ENCODE measurements at regions not wholly inside any gene's neighbourhood (a gene's known extent, or its start where the extent isn't known, plus 50 kb on each side); places are given as distances from the start of the nearest gene placed in this dataset.

DNA sequence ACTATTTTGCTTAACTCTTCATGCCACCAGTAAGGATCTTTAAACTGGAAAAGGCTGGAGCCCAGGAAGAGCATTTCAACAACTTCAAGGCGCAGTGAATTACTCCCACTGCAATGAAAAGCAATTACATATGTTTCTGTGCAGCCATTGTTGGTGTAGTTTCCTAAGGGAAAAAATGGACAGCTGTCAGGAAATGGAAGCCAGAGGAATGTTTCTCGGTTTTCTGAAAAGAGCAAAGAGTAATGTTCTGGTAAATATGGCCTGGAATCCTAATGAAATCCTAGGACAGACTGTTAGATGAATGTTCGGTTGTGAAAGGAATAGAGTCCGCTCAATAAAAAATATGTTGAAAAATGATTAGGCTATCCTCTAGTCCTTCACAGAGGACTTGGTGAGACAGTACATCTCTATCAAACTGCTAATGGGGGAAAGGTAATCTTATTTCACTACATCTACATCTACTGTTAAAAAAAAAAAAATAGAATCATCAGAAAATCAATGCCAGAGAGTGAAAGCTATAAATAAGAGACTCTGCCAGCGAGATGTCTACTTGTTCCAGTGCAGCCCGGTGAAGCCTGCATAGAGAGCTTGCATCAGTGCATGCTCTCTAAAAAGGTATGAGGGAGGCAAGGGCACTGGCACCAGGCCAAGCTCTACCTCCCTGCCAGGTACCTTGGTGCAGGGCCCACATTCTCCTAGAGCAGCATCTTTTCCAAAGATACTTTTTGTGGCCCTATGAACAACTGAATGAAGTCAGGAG lies 68.2 kb upstream of the TJP1 start:
- Histone ChIP-seq H3K4me1 (no peaks in the 10 kb centered on the region), H3K36me3 (ENCODE audit: control insufficient read depth, insufficient read depth, low read length) (no peaks in the 10 kb centered on the region), H3K4me3 (ENCODE audit: low read depth, low read length) (no peak overlapping the region), H3K9me3 (no peaks in the 10 kb centered on the region; the same call in 1 of the 2 replicates), H3K27me3 (replicated peaks; ENCODE audit: control insufficient read depth, insufficient read depth, low read length) (no peaks in the 10 kb centered on the region)
- H3K4me1 Mint-ChIP-seq (ENCODE audit: low read depth, unreplicated experiment): peaks cover 7% of the 10 kb centered on the region
- no peak for DNase-seq
- peaks cover 9% of the 10 kb centered on the region for H3K9me3 Mint-ChIP-seq (ENCODE audit: unreplicated experiment)
- H3K36me3 Mint-ChIP-seq (ENCODE audit: insufficient read depth, unreplicated experiment): no peaks in the 10 kb centered on the region
- TF ChIP-seq, protein P1, sequence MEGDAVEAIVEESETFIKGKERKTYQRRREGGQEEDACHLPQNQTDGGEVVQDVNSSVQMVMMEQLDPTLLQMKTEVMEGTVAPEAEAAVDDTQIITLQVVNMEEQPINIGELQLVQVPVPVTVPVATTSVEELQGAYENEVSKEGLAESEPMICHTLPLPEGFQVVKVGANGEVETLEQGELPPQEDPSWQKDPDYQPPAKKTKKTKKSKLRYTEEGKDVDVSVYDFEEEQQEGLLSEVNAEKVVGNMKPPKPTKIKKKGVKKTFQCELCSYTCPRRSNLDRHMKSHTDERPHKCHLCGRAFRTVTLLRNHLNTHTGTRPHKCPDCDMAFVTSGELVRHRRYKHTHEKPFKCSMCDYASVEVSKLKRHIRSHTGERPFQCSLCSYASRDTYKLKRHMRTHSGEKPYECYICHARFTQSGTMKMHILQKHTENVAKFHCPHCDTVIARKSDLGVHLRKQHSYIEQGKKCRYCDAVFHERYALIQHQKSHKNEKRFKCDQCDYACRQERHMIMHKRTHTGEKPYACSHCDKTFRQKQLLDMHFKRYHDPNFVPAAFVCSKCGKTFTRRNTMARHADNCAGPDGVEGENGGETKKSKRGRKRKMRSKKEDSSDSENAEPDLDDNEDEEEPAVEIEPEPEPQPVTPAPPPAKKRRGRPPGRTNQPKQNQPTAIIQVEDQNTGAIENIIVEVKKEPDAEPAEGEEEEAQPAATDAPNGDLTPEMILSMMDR (IDR thresholded peaks at IDR 0.05; ENCODE audit: insufficient read depth in 1 of 2, low read depth in 1 of 2, low read length in 1 of 2, severe bottlenecking in 1 of 2, unreplicated experiment in 1 of 2): no peak
- intact Hi-C loops (cut with micrococcal nuclease; ENCODE audit: unreplicated experiment): no loop called here
- no peaks in the 10 kb centered on the region for H3K27me3 Mint-ChIP-seq (ENCODE audit: insufficient read depth, unreplicated experiment)
- no peak overlapping the region for H3K27ac Mint-ChIP-seq (ENCODE audit: unreplicated experiment)
- no peak overlapping the region for H3K4me3 Mint-ChIP-seq (ENCODE audit: unreplicated experiment)
- BruUV-seq (replicated peaks): no TSS peak
- CTCF ChIA-PET: interaction anchor here (1.3 kb wide), 1 partner anchor 35 kb away, joined by 4 read pairs; no protein-coding TSS in a partner anchor
- POLR2A ChIA-PET: interaction anchor here (0.9 kb wide), 1 partner anchor 35 kb away, joined by 4 read pairs; no protein-coding TSS in a partner anchor

DNA sequence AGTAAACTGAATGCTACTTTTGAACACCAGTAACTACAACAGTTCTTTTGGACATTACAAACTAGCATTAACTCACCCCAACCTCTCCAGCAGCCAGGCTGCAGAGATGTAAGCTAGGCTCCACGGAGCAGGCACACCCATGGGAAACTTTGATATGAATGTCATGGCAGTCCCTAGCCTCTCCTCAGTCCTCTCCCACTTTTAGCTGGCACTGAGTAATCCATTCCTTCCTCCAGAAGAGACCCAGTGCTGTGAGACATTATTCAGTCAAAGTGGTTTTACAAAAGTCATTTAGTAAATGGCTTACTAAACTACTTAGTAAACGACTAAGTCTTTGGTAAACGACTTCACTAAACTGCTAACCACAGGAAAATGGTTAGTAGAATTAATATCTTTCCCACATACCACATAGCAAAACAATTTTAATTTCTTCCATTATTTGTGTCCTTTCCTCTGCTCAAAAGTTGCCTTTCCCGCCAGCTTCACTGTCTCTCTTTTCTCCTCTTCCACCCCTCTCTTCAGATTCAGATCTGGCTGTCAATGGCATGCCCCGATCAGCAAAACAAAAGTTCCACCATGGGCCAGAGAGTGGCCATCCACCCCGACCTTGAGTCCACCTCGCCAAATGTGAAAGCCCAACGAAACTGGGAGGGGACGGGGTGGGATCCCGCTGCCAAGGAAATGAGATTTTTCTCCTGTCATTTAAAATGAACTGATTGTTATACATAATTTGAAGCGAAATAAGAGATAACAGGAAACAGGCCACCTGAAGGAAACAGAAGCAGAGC lies 67.5 kb upstream of the TJP1 start:
- H3K36me3 ChIP-seq (ENCODE audit: control insufficient read depth, insufficient read depth, low read length): no peaks in the 10 kb centered on the region
- H3K27ac Mint-ChIP-seq (ENCODE audit: unreplicated experiment): no peak overlapping the region
- H3K9me3 Mint-ChIP-seq (ENCODE audit: unreplicated experiment): peaks cover 1% of the 10 kb centered on the region
- POLR2A ChIA-PET: interaction anchor here (0.9 kb wide), 1 partner anchor 36 kb away, joined by 4 read pairs; no protein-coding TSS in a partner anchor
- intact Hi-C loops (cut with micrococcal nuclease; ENCODE audit: unreplicated experiment): no loop called here
- no peak for DNase-seq
- TF ChIP-seq, protein P1 (IDR thresholded peaks at IDR 0.05; ENCODE audit: insufficient read depth in 1 of 2, low read depth in 1 of 2, low read length in 1 of 2, severe bottlenecking in 1 of 2, unreplicated experiment in 1 of 2): no peak
- no TSS peak for BruUV-seq (replicated peaks)
- H3K4me3 Mint-ChIP-seq (ENCODE audit: unreplicated experiment): no peak overlapping the region
- peaks cover 7% of the 10 kb centered on the region for H3K4me1 Mint-ChIP-seq (ENCODE audit: low read depth, unreplicated experiment)
- H3K4me3 ChIP-seq (ENCODE audit: low read depth, low read length): no peak overlapping the region
- H3K27me3 ChIP-seq (replicated peaks; ENCODE audit: control insufficient read depth, insufficient read depth, low read length): no peaks in the 10 kb centered on the region
- no peaks in the 10 kb centered on the region for H3K27me3 Mint-ChIP-seq (ENCODE audit: insufficient read depth, unreplicated experiment)
- H3K9me3 ChIP-seq: no peaks in the 10 kb centered on the region
- no peaks in the 10 kb centered on the region for H3K4me1 ChIP-seq
- H3K36me3 Mint-ChIP-seq (ENCODE audit: insufficient read depth, unreplicated experiment): no peaks in the 10 kb centered on the region
- CTCF ChIA-PET: interaction anchor here (0.6 kb wide), 1 partner anchor 232 kb away, joined by 3 read pairs; no protein-coding TSS in a partner anchor

DNA sequence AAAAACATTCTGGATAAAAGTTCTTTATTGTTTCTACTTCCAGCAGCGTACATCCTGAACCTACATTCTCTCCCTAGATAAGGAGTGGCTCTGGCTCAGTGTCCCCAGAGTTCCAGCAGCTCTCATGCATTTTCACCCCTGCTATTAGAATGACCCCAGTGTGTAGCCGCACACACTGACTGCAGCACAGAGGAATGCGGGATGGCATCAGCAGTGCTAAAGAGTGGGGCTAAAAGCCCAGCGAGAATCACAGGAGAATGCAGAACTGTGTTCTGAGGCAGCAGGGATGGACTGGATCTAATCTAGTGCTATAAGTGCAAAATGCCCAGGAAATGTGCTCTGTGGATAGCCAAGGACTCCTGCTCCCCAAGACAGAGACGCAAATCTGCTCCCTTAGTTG lies 66.4 kb upstream of the TJP1 start:
- TF ChIP-seq, protein P1 (IDR thresholded peaks at IDR 0.05; ENCODE audit: insufficient read depth in 1 of 2, low read depth in 1 of 2, low read length in 1 of 2, severe bottlenecking in 1 of 2, unreplicated experiment in 1 of 2): no peak
- Mint-ChIP-seq H3K27me3 (ENCODE audit: insufficient read depth, unreplicated experiment) (no peaks in the 10 kb centered on the region), H3K4me3 (ENCODE audit: unreplicated experiment) (no peak overlapping the region), H3K9me3 (ENCODE audit: unreplicated experiment) (no peaks in the 10 kb centered on the region), H3K27ac (ENCODE audit: unreplicated experiment) (no peak overlapping the region), H3K4me1 (ENCODE audit: low read depth, unreplicated experiment) (peaks cover 7% of the 10 kb centered on the region), H3K36me3 (ENCODE audit: insufficient read depth, unreplicated experiment) (no peaks in the 10 kb centered on the region)
- Histone ChIP-seq H3K4me3 (ENCODE audit: low read depth, low read length) (no peak overlapping the region), H3K27me3 (replicated peaks; ENCODE audit: control insufficient read depth, insufficient read depth, low read length) (no peaks in the 10 kb centered on the region), H3K9me3 (no peaks in the 10 kb centered on the region), H3K36me3 (ENCODE audit: control insufficient read depth, insufficient read depth, low read length) (no peaks in the 10 kb centered on the region), H3K4me1 (no peaks in the 10 kb centered on the region)
- ChIA-PET POLR2A (no interaction called here), CTCF (no interaction called here)
- intact Hi-C loops (cut with micrococcal nuclease; ENCODE audit: unreplicated experiment): no loop called here
- DNase-seq: peak in 1 of 2 experiments; percentile 9
- BruUV-seq (replicated peaks): no TSS peak
